ENCODE measurements at regions not wholly inside any gene's neighbourhood (a gene's known extent, or its start where the extent isn't known, plus 50 kb on each side); places are given as distances from the start of the nearest gene placed in this dataset.

DNA sequence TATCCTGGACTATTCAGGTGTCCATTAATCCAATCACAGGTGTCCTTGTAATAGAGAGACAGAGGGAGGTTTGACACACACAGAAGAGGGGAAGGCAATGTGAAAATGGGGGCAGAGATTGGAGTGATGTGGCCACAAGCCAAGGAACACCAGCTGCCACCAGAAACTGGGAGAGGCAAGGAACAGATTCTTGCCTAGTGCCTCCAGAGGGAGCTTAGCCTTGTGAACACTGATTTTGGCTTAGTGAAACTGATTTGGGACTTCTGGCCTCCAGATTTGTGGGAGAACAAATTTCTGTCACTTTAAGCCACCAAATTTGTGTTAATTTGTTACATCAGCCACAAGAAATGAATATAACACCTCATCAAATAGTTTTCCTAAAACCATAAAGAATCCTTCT, 416.2 kb downstream of the ENC1 start:
- TF ChIP-seq, protein P1, sequence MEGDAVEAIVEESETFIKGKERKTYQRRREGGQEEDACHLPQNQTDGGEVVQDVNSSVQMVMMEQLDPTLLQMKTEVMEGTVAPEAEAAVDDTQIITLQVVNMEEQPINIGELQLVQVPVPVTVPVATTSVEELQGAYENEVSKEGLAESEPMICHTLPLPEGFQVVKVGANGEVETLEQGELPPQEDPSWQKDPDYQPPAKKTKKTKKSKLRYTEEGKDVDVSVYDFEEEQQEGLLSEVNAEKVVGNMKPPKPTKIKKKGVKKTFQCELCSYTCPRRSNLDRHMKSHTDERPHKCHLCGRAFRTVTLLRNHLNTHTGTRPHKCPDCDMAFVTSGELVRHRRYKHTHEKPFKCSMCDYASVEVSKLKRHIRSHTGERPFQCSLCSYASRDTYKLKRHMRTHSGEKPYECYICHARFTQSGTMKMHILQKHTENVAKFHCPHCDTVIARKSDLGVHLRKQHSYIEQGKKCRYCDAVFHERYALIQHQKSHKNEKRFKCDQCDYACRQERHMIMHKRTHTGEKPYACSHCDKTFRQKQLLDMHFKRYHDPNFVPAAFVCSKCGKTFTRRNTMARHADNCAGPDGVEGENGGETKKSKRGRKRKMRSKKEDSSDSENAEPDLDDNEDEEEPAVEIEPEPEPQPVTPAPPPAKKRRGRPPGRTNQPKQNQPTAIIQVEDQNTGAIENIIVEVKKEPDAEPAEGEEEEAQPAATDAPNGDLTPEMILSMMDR (IDR thresholded peaks at IDR 0.05): no peak
- TF ChIP-seq EP300 (IDR thresholded peaks at IDR 0.05) (no peak), POLR2A (IDR thresholded peaks at IDR 0.05) (no peak)

Data from ovary (tissue), 3 donors.